ENCODE measurements at regions not wholly inside any gene's neighbourhood (a gene's known extent, or its start where the extent isn't known, plus 50 kb on each side); places are given as distances from the start of the nearest gene placed in this dataset.

GRCh38 chr14:97002454-97002853 lies 205.3 kb downstream of the VRK1 start (continued):
- TF ChIP-seq AHDC1 (CRISPR knock-in tag; IDR thresholded peaks at IDR 0.05; ENCODE audit: borderline replicate concordance) (no peak), ATF7 (IDR thresholded peaks at IDR 0.05) (no peak), ATF7 (CRISPR knock-in tag; IDR thresholded peaks at IDR 0.05) (no peak), ZSCAN25 (CRISPR knock-in tag; IDR thresholded peaks at IDR 0.05) (no peak), ATF7-NPFF (CRISPR knock-in tag; IDR thresholded peaks at IDR 0.05; ENCODE audit: low read depth) (no peak)

- no peaks in the 10 kb centered on the region for H3K4me1 ChIP-seq (ENCODE audit: insufficient read depth, low read length)
- H2AFZ ChIP-seq (ENCODE audit: low read length), result no peak overlapping the region
- H4K20me1 ChIP-seq (ENCODE audit: insufficient read depth, low read length), result no peaks in the 10 kb centered on the region
- H3K4me3 ChIP-seq (replicated peaks in 1 of 3; ENCODE audit: insufficient read depth in 1 of 3, low read depth in 2 of 3, low read length in 3 of 3), result no peak overlapping the region
- no peak for ATAC-seq
- in situ Hi-C loops (cut with HindIII; ENCODE audit: extremely low pct_ligation_motif_present, low pct_unique_long_range_greater_than_20kb), result no loop called here
- intact Hi-C loops (cut with micrococcal nuclease; ENCODE audit: unreplicated experiment), result no loop called here
- H3K9ac ChIP-seq (ENCODE audit: insufficient read depth, low read depth, low read length), result no peak overlapping the region
- no TSS peak for BruUV-seq (replicated peaks)
- POLR2A ChIA-PET, result no interaction called here
- H3K27ac ChIP-seq (ENCODE audit: extremely low read length, insufficient read depth, low read length), result no peak overlapping the region
- no peak for FAIRE-seq
- H3K79me2 ChIP-seq (ENCODE audit: insufficient read depth, low read length), result no peaks in the 10 kb centered on the region
- CTCF ChIA-PET (ENCODE audit: low intra/inter-chr PET ratio, low total read pairs), result no interaction called here
- H3K4me2 ChIP-seq (ENCODE audit: low read depth, low read length), result no peak overlapping the region
- H3K9me3 ChIP-seq (ENCODE audit: low read length), result no peaks in the 10 kb centered on the region; the same call in 1 of the 2 replicates
- WGBS (ENCODE audit: low lambda C conversion rate), result 13% methylated on average over 7 of the region's 7 CpGs
- no peaks in the 10 kb centered on the region for H3K27me3 ChIP-seq (ENCODE audit: control insufficient read depth in 1 of 2, insufficient read depth in 2 of 2, low read length in 2 of 2)
- H3K36me3 ChIP-seq (replicated peaks in 1 of 2; ENCODE audit: control insufficient read depth in 1 of 2, insufficient read depth in 2 of 2, low read length in 2 of 2), result no peaks in the 10 kb centered on the region
- no peak for DNase-seq (ENCODE audit: low spot score)
- no peak for TF ChIP-seq ZNF589 (CRISPR knock-in tag; conservative IDR thresholded peaks at IDR 0.05)
- no peak for TF ChIP-seq ZNF468 (CRISPR knock-in tag; IDR thresholded peaks at IDR 0.05)
- no peak for TF ChIP-seq NCOA2 (CRISPR knock-in tag; IDR thresholded peaks at IDR 0.05)
- no peak for TF ChIP-seq MTA1 (CRISPR knock-in tag; IDR thresholded peaks at IDR 0.05; ENCODE audit: borderline replicate concordance)
- no peak for TF ChIP-seq ZNF431 (CRISPR knock-in tag; IDR thresholded peaks at IDR 0.05; ENCODE audit: borderline replicate concordance, low read depth)
- no peak for TF ChIP-seq ZBTB14 (CRISPR knock-in tag; IDR thresholded peaks at IDR 0.05)
- no peak for TF ChIP-seq NFIB (CRISPR knock-in tag; IDR thresholded peaks at IDR 0.05; ENCODE audit: borderline replicate concordance)
- no peak for TF ChIP-seq PAXIP1 (CRISPR knock-in tag; conservative IDR thresholded peaks at IDR 0.05)
- no peak for TF ChIP-seq PHB2 (IDR thresholded peaks at IDR 0.05; ENCODE audit: partially characterized antibody)
These were observed 208.8 kb downstream of the VRK1 start for GRCh38 chr14:97005934-97006333.

Measured in HepG2 (cell line).